Natural killer cell (primary cell): ENCODE measurements at regions not wholly inside any gene's neighbourhood (a gene's known extent, or its start where the extent isn't known, plus 50 kb on each side); places are given as distances from the start of the nearest gene placed in this dataset.

Experiments used
- ATAC-seq, 3 donors: fragments of 150-1000 bp in 2 of 3; fragments of 200-7000 bp in 1 of 3; cut with Tn5 transposase; 1 replicate in 1 of 3; 2 replicates in 2 of 3; pipeline ENCODE4 v1.10.0; 2021; ENCODE audit warnings: mild to moderate bottlenecking in 2 of 3, moderate library complexity in 2 of 3
- DNase-seq, 2 donors: peaks; one replicate each; pipeline versions ENCODE4 v3.0.0 to v3.0.0-alpha.2; 2013 to 2021; ENCODE audit warnings: mixed read lengths in 1 of 2
- H3K27ac ChIP-seq: one replicate; pipeline ENCODE4 v1.5.1; 2013; ENCODE audit warnings: mild to moderate bottlenecking, low read length
- H3K27me3 ChIP-seq: one replicate; pipeline ENCODE4 v1.6.1; 2013; ENCODE audit warnings: low read length; ENCODE audit not compliant: control insufficient read depth, insufficient read depth
- H3K36me3 ChIP-seq: one replicate; pipeline ENCODE4 v1.6.1; 2013; ENCODE audit warnings: low read length; ENCODE audit not compliant: control insufficient read depth, insufficient read depth
- H3K4me1 ChIP-seq: one replicate; pipeline ENCODE4 v1.6.1; 2013; ENCODE audit warnings: low read length; ENCODE audit not compliant: control insufficient read depth, insufficient read depth
- H3K4me3 ChIP-seq: one replicate; pipeline ENCODE4 v1.5.1; 2013; ENCODE audit warnings: low read length
- H3K9me3 ChIP-seq: one replicate; pipeline ENCODE4 v1.6.1; 2013; ENCODE audit warnings: low read length; ENCODE audit not compliant: control insufficient read depth, insufficient read depth
- H3K27ac Mint-ChIP-seq, 2 donors: one replicate each; pipeline ENCODE4 v1.8.0; 2022; ENCODE audit warnings: mild to moderate bottlenecking in 2 of 2, mixed read lengths in 2 of 2, moderate library complexity in 1 of 2
- H3K27me3 Mint-ChIP-seq, 2 donors: one replicate each; pipeline ENCODE4 v1.8.0; 2022; ENCODE audit warnings: low read depth in 2 of 2, mixed read lengths in 2 of 2
- H3K36me3 Mint-ChIP-seq: one replicate; pipeline ENCODE4 v1.8.0; 2022; ENCODE audit warnings: mixed read lengths
- H3K4me1 Mint-ChIP-seq, 2 donors: one replicate each; pipeline ENCODE4 v1.8.0; 2022; ENCODE audit warnings: mixed read lengths in 2 of 2
- H3K4me3 Mint-ChIP-seq: one replicate; pipeline ENCODE4 v1.8.0; 2022; ENCODE audit warnings: mild to moderate bottlenecking, moderate library complexity, mixed read lengths
- H3K9me3 Mint-ChIP-seq, 2 donors: one replicate each; pipeline ENCODE4 v1.8.0; 2022; ENCODE audit warnings: mixed read lengths in 2 of 2
- CTCF ChIP-seq: fragments of 200-600 bp; IDR thresholded peaks from one replicate; pipeline ENCODE4 v1.8.0; 2022; ENCODE audit warnings: antibody characterized with exemption
- WGBS: methylation state at CpG from one replicate; pipeline ENCODE4 v1.1.7; 2013; ENCODE audit warnings: missing lambda C conversion rate; ENCODE audit not compliant: insufficient coverage; 5-methylcytosine and 5-hydroxymethylcytosine counted together
- intact Hi-C: fragments of 100-400 bp; cut with micrococcal nuclease; formaldehyde crosslinking; loops from one replicate; pipeline ENCODE4 v1.14.2; 2022

DNA sequence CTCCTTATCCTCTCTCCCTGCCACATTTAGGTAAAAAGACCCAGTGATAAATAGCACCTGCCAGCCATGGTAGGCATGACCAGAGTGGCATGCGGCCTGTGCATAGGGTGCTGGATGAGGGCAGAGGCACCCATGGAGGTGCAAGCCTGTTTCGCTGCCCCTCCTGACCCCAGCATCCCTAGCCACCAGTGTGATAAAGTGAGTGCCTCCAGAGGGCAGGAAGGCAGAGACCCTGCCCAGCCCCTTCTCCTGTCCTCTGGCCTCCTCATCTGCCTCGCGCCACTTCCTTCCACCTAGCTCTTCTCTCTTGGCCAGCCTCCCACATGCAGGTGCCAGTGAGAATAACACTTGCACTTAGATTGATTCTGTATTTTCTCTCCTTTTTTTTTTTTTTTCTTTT is 108.3 kb upstream of the FUT8 start:
- 57% methylated on average over 4 of the region's 4 CpGs for WGBS
- Mint-ChIP-seq H3K27me3 (no peaks in the 10 kb centered on the region), H3K4me3 (peak overlapping the region; percentile 19), H3K27ac (no peak overlapping the region), H3K36me3 (no peaks in the 10 kb centered on the region), H3K4me1 (peaks cover 0 to 21% of the 10 kb centered on the region in 2 donors), H3K9me3 (no peaks in the 10 kb centered on the region)
- intact Hi-C loops, result no loop called here
- H3K4me1 ChIP-seq, result peaks cover 38% of the 10 kb centered on the region
- TF ChIP-seq CTCF, result no peak
- DNase-seq (no peak), ATAC-seq (no peak)
- peak overlapping the region; percentile 43 for H3K27ac ChIP-seq
- no peak overlapping the region for H3K4me3 ChIP-seq
- no peaks in the 10 kb centered on the region for H3K36me3 ChIP-seq
- H3K27me3 ChIP-seq, result no peaks in the 10 kb centered on the region
- no peaks in the 10 kb centered on the region for H3K9me3 ChIP-seq

DNA sequence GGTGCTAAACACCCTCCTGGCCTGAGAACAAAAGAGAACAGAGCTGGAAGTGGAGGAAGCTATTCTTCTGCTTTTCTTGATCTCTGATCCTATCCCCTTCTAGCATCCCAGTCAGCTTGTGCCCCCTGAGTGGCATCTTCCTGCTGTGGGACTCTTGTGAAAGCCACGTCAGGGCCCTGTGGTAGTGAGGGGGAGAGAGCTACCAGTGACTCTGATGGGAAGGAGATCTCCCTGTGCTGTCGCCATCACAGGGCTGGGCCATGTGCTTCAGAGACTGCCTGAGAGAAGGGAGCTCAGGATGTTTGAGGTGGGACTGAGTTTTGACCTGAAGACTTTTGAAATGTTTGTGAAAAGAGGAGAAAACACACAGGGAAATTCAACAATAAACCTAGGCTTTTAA is 107.6 kb upstream of the FUT8 start:
- intact Hi-C loops, result no loop called here
- H3K9me3 Mint-ChIP-seq, result no peaks in the 10 kb centered on the region
- ATAC-seq (no peak), DNase-seq (no peak)
- peak overlapping the region; percentile 64 for H3K27ac ChIP-seq
- H3K27me3 Mint-ChIP-seq, result no peaks in the 10 kb centered on the region
- no peaks in the 10 kb centered on the region for H3K27me3 ChIP-seq
- H3K9me3 ChIP-seq, result no peaks in the 10 kb centered on the region
- peak overlapping the region in 1 of 2 donors; percentile 35 for H3K27ac Mint-ChIP-seq
- no peaks in the 10 kb centered on the region for H3K36me3 ChIP-seq
- H3K4me1 ChIP-seq, result peaks cover 38% of the 10 kb centered on the region
- no peak for TF ChIP-seq CTCF
- 74% methylated on average over 2 of the region's 2 CpGs for WGBS
- no peak overlapping the region for H3K4me3 Mint-ChIP-seq
- no peaks in the 10 kb centered on the region for H3K36me3 Mint-ChIP-seq
- H3K4me3 ChIP-seq, result no peak overlapping the region
- peaks cover 0 to 21% of the 10 kb centered on the region in 2 donors for H3K4me1 Mint-ChIP-seq

- Mint-ChIP-seq H3K4me1 (peaks cover 0 to 12% of the 10 kb centered on the region in 2 donors), H3K9me3 (no peaks in the 10 kb centered on the region), H3K4me3 (no peak overlapping the region), H3K36me3 (no peaks in the 10 kb centered on the region), H3K27ac (no peak overlapping the region), H3K27me3 (no peaks in the 10 kb centered on the region)
- DNase-seq (no peak), ATAC-seq (no peak)
- Histone ChIP-seq H3K4me3 (no peak overlapping the region), H3K27me3 (no peaks in the 10 kb centered on the region), H3K9me3 (no peaks in the 10 kb centered on the region), H3K36me3 (no peaks in the 10 kb centered on the region), H3K27ac (no peak overlapping the region), H3K4me1 (peaks cover 21% of the 10 kb centered on the region)
- intact Hi-C loops, result no loop called here
- TF ChIP-seq CTCF, result no peak
These were observed 104.0 kb upstream of the FUT8 start for GRCh38 chr14:65308536-65308935.

DNA sequence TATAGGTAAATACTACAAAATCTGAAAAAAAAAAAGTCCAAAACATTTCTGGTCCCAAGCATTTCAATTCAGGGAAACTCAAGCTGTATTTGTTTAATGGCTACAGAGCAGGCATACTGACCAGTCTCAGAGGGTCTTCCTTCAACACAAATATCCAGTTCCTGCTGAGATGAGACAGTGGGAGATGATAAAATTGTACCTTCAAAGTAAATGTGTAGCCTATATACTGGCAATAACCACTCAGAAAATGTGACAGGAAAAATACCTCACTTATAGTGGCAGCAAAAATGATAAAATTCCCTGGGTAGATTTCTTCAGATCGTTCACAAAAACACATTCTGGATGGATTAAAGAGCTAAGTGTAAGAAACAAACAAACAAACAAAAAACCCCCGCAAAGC is 102.0 kb upstream of the FUT8 start:
- WGBS, result no CpG with 5 or more reads among the region's 2 CpGs
- H3K4me1 ChIP-seq, result peaks cover 16% of the 10 kb centered on the region
- no peaks in the 10 kb centered on the region for H3K27me3 ChIP-seq
- Mint-ChIP-seq H3K9me3 (no peaks in the 10 kb centered on the region), H3K4me3 (no peak overlapping the region), H3K4me1 (no peaks in the 10 kb centered on the region), H3K27ac (no peak overlapping the region), H3K27me3 (no peaks in the 10 kb centered on the region), H3K36me3 (no peaks in the 10 kb centered on the region)
- H3K4me3 ChIP-seq, result no peak overlapping the region
- no peak for DNase-seq
- H3K9me3 ChIP-seq, result no peaks in the 10 kb centered on the region
- intact Hi-C loops, result no loop called here
- no peak for ATAC-seq
- no peaks in the 10 kb centered on the region for H3K36me3 ChIP-seq
- H3K27ac ChIP-seq, result no peak overlapping the region
- no peak for TF ChIP-seq CTCF
